ENCODE measurements at regions not wholly inside any gene's neighbourhood (a gene's known extent, or its start where the extent isn't known, plus 50 kb on each side); places are given as distances from the start of the nearest gene placed in this dataset.

GRCh38 chr3:94402126-94402525 lies 339.3 kb downstream of the NSUN3 start:
- FAIRE-seq (no peak), DNase-seq (ENCODE audit: low read depth, low spot score) (no peak)
- no peaks in the 10 kb centered on the region for H3K27me3 ChIP-seq (ENCODE audit: control insufficient read depth, extremely low read depth, insufficient read depth, low read length)
- no peaks in the 10 kb centered on the region for H3K36me3 ChIP-seq (ENCODE audit: control insufficient read depth in 2 of 2, extremely low read depth in 1 of 2, insufficient read depth in 2 of 2, low read length in 2 of 2)
- H3K9ac ChIP-seq (ENCODE audit: control insufficient read depth, extremely low read depth, insufficient read depth, low read length), result no peak overlapping the region
- H3K4me3 ChIP-seq (ENCODE audit: control insufficient read depth in 2 of 3, extremely low read depth in 1 of 3, insufficient read depth in 2 of 3, low read depth in 1 of 3, low read length in 3 of 3), result no peak overlapping the region
- no peak overlapping the region for H3K27ac ChIP-seq (ENCODE audit: control insufficient read depth, insufficient read depth, low read length)
- no peaks in the 10 kb centered on the region for H3K9me1 ChIP-seq (ENCODE audit: control insufficient read depth, extremely low read depth, insufficient read depth, low read length)
- peaks cover 3% of the 10 kb centered on the region for H3K4me1 ChIP-seq (ENCODE audit: control insufficient read depth, extremely low read depth, insufficient read depth, low read length)
- TF ChIP-seq EZH2 (IDR thresholded peaks at IDR 0.05; ENCODE audit: low read length), result no peak
- TF ChIP-seq CTCF (optimal IDR thresholded peaks at IDR 0.05 in 1 of 3, IDR thresholded peaks at IDR 0.05 in 1 of 3, conservative IDR thresholded peaks at IDR 0.05 in 1 of 3; ENCODE audit: extremely low read depth in 1 of 3, insufficient read depth in 2 of 3, low read length in 3 of 3), result no peak
- H3K4me2 ChIP-seq (ENCODE audit: control insufficient read depth, extremely low read depth, insufficient read depth, low read depth, low read length), result no peak overlapping the region
- dilution Hi-C loops (cut with MboI; ENCODE audit: extremely low pct_ligation_motif_present, low sequenced_read_pairs), result no loop called here
- no peaks in the 10 kb centered on the region for H4K20me1 ChIP-seq (ENCODE audit: control insufficient read depth, extremely low read depth, insufficient read depth, low read length)
- H3K79me2 ChIP-seq (ENCODE audit: control insufficient read depth, insufficient read depth, low read length), result no peaks in the 10 kb centered on the region
- H2AFZ ChIP-seq (ENCODE audit: control insufficient read depth, low read length), result no peak overlapping the region
- no peaks in the 10 kb centered on the region for H3K9me3 ChIP-seq (ENCODE audit: control insufficient read depth, low read depth, low read length)

GRCh38 chr3:94405258-94406035 lies 342.6 kb downstream of the NSUN3 start:
- H3K27ac ChIP-seq (ENCODE audit: control insufficient read depth, insufficient read depth, low read length), result no peak overlapping the region
- no peaks in the 10 kb centered on the region for H3K79me2 ChIP-seq (ENCODE audit: control insufficient read depth, insufficient read depth, low read length)
- H4K20me1 ChIP-seq (ENCODE audit: control insufficient read depth, extremely low read depth, insufficient read depth, low read length), result no peaks in the 10 kb centered on the region
- no peak overlapping the region for H3K4me2 ChIP-seq (ENCODE audit: control insufficient read depth, extremely low read depth, insufficient read depth, low read depth, low read length)
- no peak for TF ChIP-seq CTCF (optimal IDR thresholded peaks at IDR 0.05 in 1 of 3, IDR thresholded peaks at IDR 0.05 in 1 of 3, conservative IDR thresholded peaks at IDR 0.05 in 1 of 3; ENCODE audit: extremely low read depth in 1 of 3, insufficient read depth in 2 of 3, low read length in 3 of 3)
- no peak for TF ChIP-seq EZH2 (IDR thresholded peaks at IDR 0.05; ENCODE audit: low read length)
- H3K4me1 ChIP-seq (ENCODE audit: control insufficient read depth, extremely low read depth, insufficient read depth, low read length), result peaks cover 3% of the 10 kb centered on the region
- FAIRE-seq, result peak; percentile 46
- H3K9ac ChIP-seq (ENCODE audit: control insufficient read depth, extremely low read depth, insufficient read depth, low read length), result no peak overlapping the region
- H3K9me1 ChIP-seq (ENCODE audit: control insufficient read depth, extremely low read depth, insufficient read depth, low read length), result no peaks in the 10 kb centered on the region
- no peak overlapping the region for H2AFZ ChIP-seq (ENCODE audit: control insufficient read depth, low read length)
- H3K36me3 ChIP-seq (ENCODE audit: control insufficient read depth in 2 of 2, extremely low read depth in 1 of 2, insufficient read depth in 2 of 2, low read length in 2 of 2), result no peaks in the 10 kb centered on the region
- no peaks in the 10 kb centered on the region for H3K9me3 ChIP-seq (ENCODE audit: control insufficient read depth, low read depth, low read length)
- dilution Hi-C loops (cut with MboI; ENCODE audit: extremely low pct_ligation_motif_present, low sequenced_read_pairs), result no loop called here
- DNase-seq (ENCODE audit: low read depth, low spot score), result no peak
- H3K27me3 ChIP-seq (ENCODE audit: control insufficient read depth, extremely low read depth, insufficient read depth, low read length), result no peaks in the 10 kb centered on the region
- no peak overlapping the region for H3K4me3 ChIP-seq (ENCODE audit: control insufficient read depth in 2 of 3, extremely low read depth in 1 of 3, insufficient read depth in 2 of 3, low read depth in 1 of 3, low read length in 3 of 3)

Data from keratinocyte (primary cell).